ENCODE measurements at regions not wholly inside any gene's neighbourhood (a gene's known extent, or its start where the extent isn't known, plus 50 kb on each side); places are given as distances from the start of the nearest gene placed in this dataset.

- TF ChIP-seq ZNF263 (CRISPR knock-in tag; IDR thresholded peaks at IDR 0.05; ENCODE audit: low read depth) (no peak), RELA (CRISPR knock-in tag; IDR thresholded peaks at IDR 0.05; ENCODE audit: borderline replicate concordance) (no peak)
Observed at GRCh38 chr2:21966139-21966538, 842.4 kb downstream of the TDRD15 start (continued).

- POLR2A ChIA-PET = no interaction called here
- CTCF ChIA-PET = no interaction called here
- TF ChIP-seq GABPB1 (CRISPR knock-in tag; IDR thresholded peaks at IDR 0.05) = no peak
- no peak for TF ChIP-seq NFE2L1 (CRISPR knock-in tag; IDR thresholded peaks at IDR 0.05)
- TF ChIP-seq ATF3 (CRISPR knock-in tag; conservative IDR thresholded peaks at IDR 0.05) = no peak
- TF ChIP-seq JAZF1 (CRISPR knock-in tag; IDR thresholded peaks at IDR 0.05) = no peak
- TF ChIP-seq IRF2 (CRISPR knock-in tag; IDR thresholded peaks at IDR 0.05; ENCODE audit: borderline replicate concordance, low read depth) = no peak
- no peak for ATAC-seq
- H3K9me3 Mint-ChIP-seq = peaks cover 7% of the 10 kb centered on the region
- H3K36me3 Mint-ChIP-seq = no peaks in the 10 kb centered on the region
- H3K27me3 Mint-ChIP-seq (ENCODE audit: low read depth) = no peaks in the 10 kb centered on the region
- H3K4me3 Mint-ChIP-seq = no peak overlapping the region
- H3K27ac Mint-ChIP-seq = no peak overlapping the region
- peaks cover 9% of the 10 kb centered on the region for H3K4me1 Mint-ChIP-seq
- DNase-seq (ENCODE audit: low spot score) = no peak
Observed at GRCh38 chr2:21970971-21971370, 847.2 kb downstream of the TDRD15 start.

GRCh38 chr2:21972586-21972985 lies 848.8 kb downstream of the TDRD15 start:
- ATAC-seq (peak; percentile 74), DNase-seq (ENCODE audit: low spot score) (no peak)
- CTCF ChIA-PET = no interaction called here
- Mint-ChIP-seq H3K4me3 (no peak overlapping the region), H3K9me3 (peaks cover 7% of the 10 kb centered on the region), H3K27me3 (ENCODE audit: low read depth) (no peaks in the 10 kb centered on the region), H3K27ac (no peak overlapping the region), H3K4me1 (peaks cover 17% of the 10 kb centered on the region), H3K36me3 (no peaks in the 10 kb centered on the region)
- TF ChIP-seq TEAD4 (CRISPR knock-in tag; IDR thresholded peaks at IDR 0.05) (no peak), RORB (CRISPR knock-in tag; IDR thresholded peaks at IDR 0.05) (no peak), SOX15 (CRISPR knock-in tag; IDR thresholded peaks at IDR 0.05) (no peak), HMGXB4 (CRISPR knock-in tag; IDR thresholded peaks at IDR 0.05) (no peak), CDX4 (CRISPR knock-in tag; IDR thresholded peaks at IDR 0.05; ENCODE audit: borderline replicate concordance) (no peak), NFYB (CRISPR knock-in tag; conservative IDR thresholded peaks at IDR 0.05; ENCODE audit: low read depth) (no peak), ZNF425 (CRISPR knock-in tag; conservative IDR thresholded peaks at IDR 0.05) (no peak), ZNF121 (CRISPR knock-in tag; IDR thresholded peaks at IDR 0.05) (no peak), IRF1 (CRISPR knock-in tag; IDR thresholded peaks at IDR 0.05) (no peak), EMX1 (CRISPR knock-in tag; IDR thresholded peaks at IDR 0.05) (no peak), IRF2 (CRISPR knock-in tag; IDR thresholded peaks at IDR 0.05; ENCODE audit: borderline replicate concordance, low read depth) (no peak), ZNF138 (CRISPR knock-in tag; conservative IDR thresholded peaks at IDR 0.05) (no peak), PREB (CRISPR knock-in tag; IDR thresholded peaks at IDR 0.05; ENCODE audit: borderline replicate concordance) (no peak), ATF6 (CRISPR knock-in tag; IDR thresholded peaks at IDR 0.05) (no peak)
- POLR2A ChIA-PET = no interaction called here

Data from WTC11 (cell line).